WTC11 (cell line): ENCODE measurements at regions not wholly inside any gene's neighbourhood (a gene's known extent, or its start where the extent isn't known, plus 50 kb on each side); places are given as distances from the start of the nearest gene placed in this dataset.

Source experiments
- ATAC-seq: fragments of 200-7000 bp; cut with Tn5 transposase; 2 replicates; pipeline ENCODE4 v1.10.0; 2021; ENCODE audit warnings: mild to moderate bottlenecking, moderate library complexity
- CTCF ChIA-PET: fragments of 300-600 bp; sonication (Branson Sonifier 250); formaldehyde crosslinking; loops from one replicate; lab custom pipeline; 2021; ENCODE audit warnings: antibody characterized with exemption; lab: Charles Lee
- POLR2A ChIA-PET: fragments of 350-600 bp; sonication (Branson Sonifier 250); formaldehyde crosslinking; loops from one replicate; lab custom pipeline; 2021; ENCODE audit warnings: antibody characterized with exemption; lab: Charles Lee
- DNase-seq: peaks from one replicate; pipeline ENCODE4 v3.0.0; 2021; ENCODE audit warnings: low spot score
- H3K27ac Mint-ChIP-seq: 2 replicates; pipeline ENCODE4 v1.8.0; 2021; ENCODE audit warnings: mixed read lengths
- H3K27me3 Mint-ChIP-seq: 2 replicates; pipeline ENCODE4 v1.8.0; 2021; ENCODE audit warnings: low read depth, mild to moderate bottlenecking, moderate library complexity, mixed read lengths
- H3K36me3 Mint-ChIP-seq: 2 replicates; pipeline ENCODE4 v1.8.0; 2021; ENCODE audit warnings: mixed read lengths
- H3K4me1 Mint-ChIP-seq: 2 replicates; pipeline ENCODE4 v1.8.0; 2022; ENCODE audit warnings: mixed read lengths
- H3K4me3 Mint-ChIP-seq: 2 replicates; pipeline ENCODE4 v1.8.0; 2021; ENCODE audit warnings: mild to moderate bottlenecking, moderate library complexity, mixed read lengths
- H3K9me3 Mint-ChIP-seq: 2 replicates; pipeline ENCODE4 v1.8.0; 2021; ENCODE audit warnings: mixed read lengths
- ELF4 ChIP-seq: sonication (generic); formaldehyde crosslinking; IDR thresholded peaks from 2 replicates; pipeline ENCODE4 v1.8.1; 2022; ENCODE audit warnings: low read depth, mild to moderate bottlenecking, moderate library complexity, missing genetic modification reagents
- FOXK1 ChIP-seq: sonication (generic); formaldehyde crosslinking; IDR thresholded peaks from 2 replicates; pipeline ENCODE4 v1.8.0; 2022; ENCODE audit warnings: mild to moderate bottlenecking, moderate library complexity, missing genetic modification reagents
- IRF2 ChIP-seq: sonication (generic); formaldehyde crosslinking; IDR thresholded peaks from 2 replicates; pipeline ENCODE4 v1.8.0; 2022; ENCODE audit warnings: low read depth, missing genetic modification reagents, borderline replicate concordance
- KAT7 ChIP-seq: sonication (generic); formaldehyde crosslinking; IDR thresholded peaks from 2 replicates; pipeline ENCODE4 v1.8.1; 2023; ENCODE audit warnings: missing genetic modification reagents, mild to moderate bottlenecking, borderline replicate concordance
- TEAD4 ChIP-seq: sonication (generic); formaldehyde crosslinking; IDR thresholded peaks from 2 replicates; pipeline ENCODE4 v1.8.0; 2022; ENCODE audit warnings: mild to moderate bottlenecking, missing genetic modification reagents
- TP53 ChIP-seq: sonication (generic); formaldehyde crosslinking; IDR thresholded peaks from 2 replicates; pipeline ENCODE4 v1.8.1; 2023; ENCODE audit warnings: mild to moderate bottlenecking, missing genetic modification reagents
- TF ChIP-seq, protein P1 (sequence below): fragments of 250-450 bp; sonication (Bioruptor Pico); IDR thresholded peaks from 2 replicates; pipeline ENCODE4 v1.9.0; 2021; ENCODE audit warnings: moderate library complexity, mild to moderate bottlenecking, inconsistent platforms, borderline replicate concordance
- TF ChIP-seq, protein P2 (sequence below): fragments of 250-450 bp; sonication (Bioruptor Pico); IDR thresholded peaks from 2 replicates; pipeline ENCODE4 v1.8.0; 2021; ENCODE audit warnings: mild to moderate bottlenecking
- TF ChIP-seq, protein P3 (sequence below): fragments of 250-450 bp; sonication (Bioruptor Pico); conservative IDR thresholded peaks from 2 replicates; pipeline ENCODE4 v1.9.0; 2021; ENCODE audit warnings: mild to moderate bottlenecking
- TF ChIP-seq, protein P4 (sequence below): sonication (generic); formaldehyde crosslinking; IDR thresholded peaks from 2 replicates; pipeline ENCODE4 v1.8.1; 2023; ENCODE audit warnings: mild to moderate bottlenecking, missing genetic modification reagents, borderline replicate concordance
- TF ChIP-seq, protein P5 (sequence below): sonication (generic); formaldehyde crosslinking; IDR thresholded peaks from 2 replicates; pipeline ENCODE4 v1.8.1; 2023; ENCODE audit warnings: mild to moderate bottlenecking, moderate library complexity, missing genetic modification reagents
- TF ChIP-seq, protein P6 (sequence below): sonication (generic); formaldehyde crosslinking; conservative IDR thresholded peaks from 2 replicates; pipeline ENCODE4 v1.8.1; 2023; ENCODE audit warnings: mild to moderate bottlenecking, low read depth, missing genetic modification reagents, moderate library complexity
- TF ChIP-seq, protein P7 (sequence below): sonication (generic); formaldehyde crosslinking; IDR thresholded peaks from 2 replicates; pipeline ENCODE4 v1.8.0; 2022; ENCODE audit warnings: mild to moderate bottlenecking, missing genetic modification reagents

DNA sequence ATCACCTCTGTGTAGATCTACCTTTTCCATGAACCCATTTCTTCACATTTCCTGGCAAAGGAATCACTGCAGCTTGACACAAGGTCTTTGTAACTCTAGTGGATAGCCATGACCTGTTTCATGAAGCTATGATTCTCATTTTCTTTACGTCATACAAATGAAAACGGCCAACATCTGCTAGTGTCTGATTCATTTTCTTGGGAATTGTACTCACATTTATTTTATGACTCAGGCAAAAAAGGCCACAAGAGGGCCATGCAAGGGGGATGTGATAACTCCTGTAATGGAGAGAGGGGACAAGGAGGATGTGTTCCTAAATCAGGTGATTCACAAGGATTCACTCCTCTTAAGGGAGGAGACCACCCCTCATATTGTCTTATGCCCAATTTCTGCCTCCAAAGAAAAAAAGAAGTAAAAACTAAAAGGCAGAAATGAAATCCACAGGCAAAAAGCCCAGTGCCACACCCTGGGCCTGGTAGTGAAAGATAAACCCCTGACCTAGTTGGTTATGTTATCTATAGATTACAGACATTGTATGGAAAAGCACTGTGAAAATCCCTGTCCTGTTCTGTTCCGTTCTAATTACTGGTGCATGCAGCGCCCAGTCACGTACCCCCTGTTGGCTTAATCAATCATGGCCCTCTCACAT is 249.9 kb downstream of the IPMK start:
- TF ChIP-seq, protein P1, sequence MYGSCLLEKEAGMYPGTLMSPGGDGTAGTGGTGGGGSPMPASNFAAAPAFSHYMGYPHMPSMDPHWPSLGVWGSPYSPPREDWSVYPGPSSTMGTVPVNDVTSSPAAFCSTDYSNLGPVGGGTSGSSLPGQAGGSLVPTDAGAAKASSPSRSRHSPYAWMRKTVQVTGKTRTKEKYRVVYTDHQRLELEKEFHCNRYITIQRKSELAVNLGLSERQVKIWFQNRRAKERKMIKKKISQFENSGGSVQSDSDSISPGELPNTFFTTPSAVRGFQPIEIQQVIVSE (CRISPR knock-in tag), result no peak
- TF ChIP-seq FOXK1 (CRISPR knock-in tag) (no peak), IRF2 (no peak), ELF4 (CRISPR knock-in tag) (no peak)
- TF ChIP-seq, protein P2, sequence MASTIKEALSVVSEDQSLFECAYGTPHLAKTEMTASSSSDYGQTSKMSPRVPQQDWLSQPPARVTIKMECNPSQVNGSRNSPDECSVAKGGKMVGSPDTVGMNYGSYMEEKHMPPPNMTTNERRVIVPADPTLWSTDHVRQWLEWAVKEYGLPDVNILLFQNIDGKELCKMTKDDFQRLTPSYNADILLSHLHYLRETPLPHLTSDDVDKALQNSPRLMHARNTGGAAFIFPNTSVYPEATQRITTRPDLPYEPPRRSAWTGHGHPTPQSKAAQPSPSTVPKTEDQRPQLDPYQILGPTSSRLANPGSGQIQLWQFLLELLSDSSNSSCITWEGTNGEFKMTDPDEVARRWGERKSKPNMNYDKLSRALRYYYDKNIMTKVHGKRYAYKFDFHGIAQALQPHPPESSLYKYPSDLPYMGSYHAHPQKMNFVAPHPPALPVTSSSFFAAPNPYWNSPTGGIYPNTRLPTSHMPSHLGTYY (CRISPR knock-in tag), result no peak
- TF ChIP-seq, protein P3, sequence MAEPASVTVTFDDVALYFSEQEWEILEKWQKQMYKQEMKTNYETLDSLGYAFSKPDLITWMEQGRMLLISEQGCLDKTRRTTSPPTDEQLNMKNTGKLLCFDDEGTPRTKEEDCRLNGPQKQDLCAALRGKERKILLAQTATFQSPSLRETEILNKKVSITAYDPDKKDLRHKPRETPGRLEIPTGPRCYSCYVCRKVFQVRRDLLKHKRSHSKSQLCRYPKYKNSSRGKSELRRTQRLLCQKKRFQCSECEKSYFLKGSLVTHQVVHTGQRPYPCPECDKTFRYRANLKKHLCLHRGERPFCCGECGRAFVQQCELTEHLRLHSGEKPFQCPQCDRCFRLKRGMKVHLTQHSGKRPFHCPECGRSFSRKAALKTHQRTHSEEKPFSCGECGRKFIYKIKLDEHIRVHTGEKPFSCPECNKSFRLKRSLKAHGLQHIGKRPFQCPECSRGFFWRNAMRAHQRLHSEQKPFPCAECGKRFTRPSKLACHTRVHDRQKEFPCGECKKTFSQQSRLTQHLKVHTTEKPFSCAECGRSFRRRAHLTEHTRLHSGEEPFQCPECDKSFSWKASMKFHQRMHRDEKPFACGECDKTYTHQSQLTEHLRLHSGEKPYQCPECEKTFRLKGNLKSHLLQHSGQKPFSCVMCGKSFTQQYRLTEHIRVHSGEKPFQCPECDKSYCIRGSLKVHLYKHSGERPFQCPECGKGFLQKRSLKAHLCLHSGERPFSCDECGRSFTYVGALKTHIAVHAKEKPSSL (CRISPR knock-in tag), result no peak
- ATAC-seq, result no peak
- peaks cover 46% of the 10 kb centered on the region for H3K36me3 Mint-ChIP-seq
- peaks cover 63% of the 10 kb centered on the region for H3K9me3 Mint-ChIP-seq
- H3K4me3 Mint-ChIP-seq, result no peak overlapping the region
- H3K4me1 Mint-ChIP-seq, result peaks cover 24% of the 10 kb centered on the region
- peaks cover 7% of the 10 kb centered on the region for H3K27me3 Mint-ChIP-seq
- ChIA-PET POLR2A (no interaction called here), CTCF (no interaction called here)
- H3K27ac Mint-ChIP-seq, result no peak overlapping the region
- no peak for DNase-seq

DNA sequence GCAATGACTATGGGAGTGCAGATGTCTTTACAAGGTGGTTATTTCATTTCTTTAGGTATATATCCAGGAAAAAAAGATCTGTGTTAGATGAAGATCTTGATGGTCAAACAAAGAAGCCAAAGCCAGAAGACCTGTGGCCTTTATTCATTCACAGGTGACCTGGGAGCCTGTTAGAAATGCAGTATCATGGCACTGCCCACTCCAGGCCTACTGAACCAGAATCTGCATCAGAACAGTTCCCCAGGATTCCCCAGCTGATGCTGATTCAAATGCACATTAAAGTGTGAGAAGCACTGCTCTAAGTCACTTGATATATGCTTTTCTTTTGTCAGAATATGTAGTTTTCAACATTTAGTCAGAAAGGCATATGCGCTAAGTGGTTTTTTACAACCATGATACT is 251.1 kb downstream of the IPMK start:
- H3K36me3 Mint-ChIP-seq, result peaks cover 34% of the 10 kb centered on the region
- DNase-seq, result peak; percentile 14
- peaks cover 50% of the 10 kb centered on the region for H3K9me3 Mint-ChIP-seq
- H3K4me1 Mint-ChIP-seq, result peaks cover 31% of the 10 kb centered on the region
- no peak overlapping the region for H3K4me3 Mint-ChIP-seq
- CTCF ChIA-PET, result no interaction called here
- POLR2A ChIA-PET, result no interaction called here
- peak; percentile 96 for ATAC-seq
- no peak for TF ChIP-seq FOXK1 (CRISPR knock-in tag)
- TF ChIP-seq, protein P4, sequence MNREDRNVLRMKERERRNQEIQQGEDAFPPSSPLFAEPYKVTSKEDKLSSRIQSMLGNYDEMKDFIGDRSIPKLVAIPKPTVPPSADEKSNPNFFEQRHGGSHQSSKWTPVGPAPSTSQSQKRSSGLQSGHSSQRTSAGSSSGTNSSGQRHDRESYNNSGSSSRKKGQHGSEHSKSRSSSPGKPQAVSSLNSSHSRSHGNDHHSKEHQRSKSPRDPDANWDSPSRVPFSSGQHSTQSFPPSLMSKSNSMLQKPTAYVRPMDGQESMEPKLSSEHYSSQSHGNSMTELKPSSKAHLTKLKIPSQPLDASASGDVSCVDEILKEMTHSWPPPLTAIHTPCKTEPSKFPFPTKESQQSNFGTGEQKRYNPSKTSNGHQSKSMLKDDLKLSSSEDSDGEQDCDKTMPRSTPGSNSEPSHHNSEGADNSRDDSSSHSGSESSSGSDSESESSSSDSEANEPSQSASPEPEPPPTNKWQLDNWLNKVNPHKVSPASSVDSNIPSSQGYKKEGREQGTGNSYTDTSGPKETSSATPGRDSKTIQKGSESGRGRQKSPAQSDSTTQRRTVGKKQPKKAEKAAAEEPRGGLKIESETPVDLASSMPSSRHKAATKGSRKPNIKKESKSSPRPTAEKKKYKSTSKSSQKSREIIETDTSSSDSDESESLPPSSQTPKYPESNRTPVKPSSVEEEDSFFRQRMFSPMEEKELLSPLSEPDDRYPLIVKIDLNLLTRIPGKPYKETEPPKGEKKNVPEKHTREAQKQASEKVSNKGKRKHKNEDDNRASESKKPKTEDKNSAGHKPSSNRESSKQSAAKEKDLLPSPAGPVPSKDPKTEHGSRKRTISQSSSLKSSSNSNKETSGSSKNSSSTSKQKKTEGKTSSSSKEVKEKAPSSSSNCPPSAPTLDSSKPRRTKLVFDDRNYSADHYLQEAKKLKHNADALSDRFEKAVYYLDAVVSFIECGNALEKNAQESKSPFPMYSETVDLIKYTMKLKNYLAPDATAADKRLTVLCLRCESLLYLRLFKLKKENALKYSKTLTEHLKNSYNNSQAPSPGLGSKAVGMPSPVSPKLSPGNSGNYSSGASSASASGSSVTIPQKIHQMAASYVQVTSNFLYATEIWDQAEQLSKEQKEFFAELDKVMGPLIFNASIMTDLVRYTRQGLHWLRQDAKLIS (CRISPR knock-in tag), result no peak
- TF ChIP-seq, protein P5, sequence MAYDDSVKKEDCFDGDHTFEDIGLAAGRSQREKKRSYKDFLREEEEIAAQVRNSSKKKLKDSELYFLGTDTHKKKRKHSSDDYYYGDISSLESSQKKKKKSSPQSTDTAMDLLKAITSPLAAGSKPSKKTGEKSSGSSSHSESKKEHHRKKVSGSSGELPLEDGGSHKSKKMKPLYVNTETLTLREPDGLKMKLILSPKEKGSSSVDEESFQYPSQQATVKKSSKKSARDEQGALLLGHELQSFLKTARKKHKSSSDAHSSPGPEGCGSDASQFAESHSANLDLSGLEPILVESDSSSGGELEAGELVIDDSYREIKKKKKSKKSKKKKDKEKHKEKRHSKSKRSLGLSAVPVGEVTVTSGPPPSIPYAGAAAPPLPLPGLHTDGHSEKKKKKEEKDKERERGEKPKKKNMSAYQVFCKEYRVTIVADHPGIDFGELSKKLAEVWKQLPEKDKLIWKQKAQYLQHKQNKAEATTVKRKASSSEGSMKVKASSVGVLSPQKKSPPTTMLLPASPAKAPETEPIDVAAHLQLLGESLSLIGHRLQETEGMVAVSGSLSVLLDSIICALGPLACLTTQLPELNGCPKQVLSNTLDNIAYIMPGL (CRISPR knock-in tag), result no peak
- TF ChIP-seq TEAD4 (CRISPR knock-in tag), result no peak
- TF ChIP-seq, protein P6, sequence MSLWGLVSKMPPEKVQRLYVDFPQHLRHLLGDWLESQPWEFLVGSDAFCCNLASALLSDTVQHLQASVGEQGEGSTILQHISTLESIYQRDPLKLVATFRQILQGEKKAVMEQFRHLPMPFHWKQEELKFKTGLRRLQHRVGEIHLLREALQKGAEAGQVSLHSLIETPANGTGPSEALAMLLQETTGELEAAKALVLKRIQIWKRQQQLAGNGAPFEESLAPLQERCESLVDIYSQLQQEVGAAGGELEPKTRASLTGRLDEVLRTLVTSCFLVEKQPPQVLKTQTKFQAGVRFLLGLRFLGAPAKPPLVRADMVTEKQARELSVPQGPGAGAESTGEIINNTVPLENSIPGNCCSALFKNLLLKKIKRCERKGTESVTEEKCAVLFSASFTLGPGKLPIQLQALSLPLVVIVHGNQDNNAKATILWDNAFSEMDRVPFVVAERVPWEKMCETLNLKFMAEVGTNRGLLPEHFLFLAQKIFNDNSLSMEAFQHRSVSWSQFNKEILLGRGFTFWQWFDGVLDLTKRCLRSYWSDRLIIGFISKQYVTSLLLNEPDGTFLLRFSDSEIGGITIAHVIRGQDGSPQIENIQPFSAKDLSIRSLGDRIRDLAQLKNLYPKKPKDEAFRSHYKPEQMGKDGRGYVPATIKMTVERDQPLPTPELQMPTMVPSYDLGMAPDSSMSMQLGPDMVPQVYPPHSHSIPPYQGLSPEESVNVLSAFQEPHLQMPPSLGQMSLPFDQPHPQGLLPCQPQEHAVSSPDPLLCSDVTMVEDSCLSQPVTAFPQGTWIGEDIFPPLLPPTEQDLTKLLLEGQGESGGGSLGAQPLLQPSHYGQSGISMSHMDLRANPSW (CRISPR knock-in tag), result no peak
- TF ChIP-seq IRF2, result no peak
- no peak for TF ChIP-seq KAT7
- TF ChIP-seq TP53, result no peak
- TF ChIP-seq, protein P7, sequence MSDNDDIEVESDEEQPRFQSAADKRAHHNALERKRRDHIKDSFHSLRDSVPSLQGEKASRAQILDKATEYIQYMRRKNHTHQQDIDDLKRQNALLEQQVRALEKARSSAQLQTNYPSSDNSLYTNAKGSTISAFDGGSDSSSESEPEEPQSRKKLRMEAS (CRISPR knock-in tag), result no peak
- no peak overlapping the region for H3K27ac Mint-ChIP-seq
- H3K27me3 Mint-ChIP-seq, result peaks cover 3% of the 10 kb centered on the region; the same call in 1 of the 2 replicates
